ENCODE measurements at regions not wholly inside any gene's neighbourhood (a gene's known extent, or its start where the extent isn't known, plus 50 kb on each side); places are given as distances from the start of the nearest gene placed in this dataset.
A peak's percentile ranks its signal among the peaks of the same experiment; 100 is the strongest.

GRCh38 chr3:14319654-14320182 lies 82.7 kb upstream of the SLC6A6 start:
- peak; percentile 32 for FAIRE-seq
- Histone ChIP-seq H3K36me3 (ENCODE audit: control insufficient read depth, insufficient read depth, low read length) (no peaks in the 10 kb centered on the region), H3K27me3 (ENCODE audit: control insufficient read depth, insufficient read depth, low read length) (no peaks in the 10 kb centered on the region), H3K4me3 (ENCODE audit: low read depth, low read length) (no peak overlapping the region)
- DNase-seq (ENCODE audit: low read depth): peak; percentile 83
- TF ChIP-seq CTCF (IDR thresholded peaks at IDR 0.05; ENCODE audit: insufficient read depth, low read length, severe bottlenecking): no peak

GRCh38 chr3:14320219-14320618 lies 82.2 kb upstream of the SLC6A6 start:
- no peaks in the 10 kb centered on the region for H3K36me3 ChIP-seq (ENCODE audit: control insufficient read depth, insufficient read depth, low read length)
- H3K4me3 ChIP-seq (ENCODE audit: low read depth, low read length): no peak overlapping the region
- no peak for FAIRE-seq

GRCh38 chr3:14322001-14322400 lies 80.4 kb upstream of the SLC6A6 start:
- DNase-seq (ENCODE audit: low read depth) (no peak), FAIRE-seq (no peak)
- H3K27me3 ChIP-seq (ENCODE audit: control insufficient read depth, insufficient read depth, low read length): no peaks in the 10 kb centered on the region
- H3K4me3 ChIP-seq (ENCODE audit: low read depth, low read length): no peak overlapping the region
- no peak for TF ChIP-seq CTCF (IDR thresholded peaks at IDR 0.05; ENCODE audit: insufficient read depth, low read length, severe bottlenecking)
- H3K36me3 ChIP-seq (ENCODE audit: control insufficient read depth, insufficient read depth, low read length): no peaks in the 10 kb centered on the region

More at GRCh38 chr3:14320219-14320618, 82.2 kb upstream of the SLC6A6 start:
- no peak for DNase-seq (ENCODE audit: low read depth)
- H3K27me3 ChIP-seq (ENCODE audit: control insufficient read depth, insufficient read depth, low read length): no peaks in the 10 kb centered on the region
- TF ChIP-seq CTCF (IDR thresholded peaks at IDR 0.05; ENCODE audit: insufficient read depth, low read length, severe bottlenecking): no peak

- DNase-seq (ENCODE audit: low read depth) (no peak), FAIRE-seq (no peak)
- Histone ChIP-seq H3K27me3 (ENCODE audit: control insufficient read depth, insufficient read depth, low read length) (no peaks in the 10 kb centered on the region), H3K4me3 (ENCODE audit: low read depth, low read length) (no peak overlapping the region), H3K36me3 (ENCODE audit: control insufficient read depth, insufficient read depth, low read length) (no peaks in the 10 kb centered on the region)
- TF ChIP-seq CTCF (IDR thresholded peaks at IDR 0.05; ENCODE audit: insufficient read depth, low read length, severe bottlenecking): no peak
Measured at GRCh38 chr3:14322667-14323295, 79.6 kb upstream of the SLC6A6 start.

- Histone ChIP-seq H3K27me3 (ENCODE audit: control insufficient read depth, insufficient read depth, low read length) (no peaks in the 10 kb centered on the region), H3K4me3 (ENCODE audit: low read depth, low read length) (no peak overlapping the region), H3K36me3 (ENCODE audit: control insufficient read depth, insufficient read depth, low read length) (no peaks in the 10 kb centered on the region)
- TF ChIP-seq CTCF (IDR thresholded peaks at IDR 0.05; ENCODE audit: insufficient read depth, low read length, severe bottlenecking): no peak
- FAIRE-seq (no peak), DNase-seq (ENCODE audit: low read depth) (no peak)
Measured at GRCh38 chr3:14323401-14324223, 78.8 kb upstream of the SLC6A6 start.
